ENCODE measurements at regions not wholly inside any gene's neighbourhood (a gene's known extent, or its start where the extent isn't known, plus 50 kb on each side); places are given as distances from the start of the nearest gene placed in this dataset.

DNA sequence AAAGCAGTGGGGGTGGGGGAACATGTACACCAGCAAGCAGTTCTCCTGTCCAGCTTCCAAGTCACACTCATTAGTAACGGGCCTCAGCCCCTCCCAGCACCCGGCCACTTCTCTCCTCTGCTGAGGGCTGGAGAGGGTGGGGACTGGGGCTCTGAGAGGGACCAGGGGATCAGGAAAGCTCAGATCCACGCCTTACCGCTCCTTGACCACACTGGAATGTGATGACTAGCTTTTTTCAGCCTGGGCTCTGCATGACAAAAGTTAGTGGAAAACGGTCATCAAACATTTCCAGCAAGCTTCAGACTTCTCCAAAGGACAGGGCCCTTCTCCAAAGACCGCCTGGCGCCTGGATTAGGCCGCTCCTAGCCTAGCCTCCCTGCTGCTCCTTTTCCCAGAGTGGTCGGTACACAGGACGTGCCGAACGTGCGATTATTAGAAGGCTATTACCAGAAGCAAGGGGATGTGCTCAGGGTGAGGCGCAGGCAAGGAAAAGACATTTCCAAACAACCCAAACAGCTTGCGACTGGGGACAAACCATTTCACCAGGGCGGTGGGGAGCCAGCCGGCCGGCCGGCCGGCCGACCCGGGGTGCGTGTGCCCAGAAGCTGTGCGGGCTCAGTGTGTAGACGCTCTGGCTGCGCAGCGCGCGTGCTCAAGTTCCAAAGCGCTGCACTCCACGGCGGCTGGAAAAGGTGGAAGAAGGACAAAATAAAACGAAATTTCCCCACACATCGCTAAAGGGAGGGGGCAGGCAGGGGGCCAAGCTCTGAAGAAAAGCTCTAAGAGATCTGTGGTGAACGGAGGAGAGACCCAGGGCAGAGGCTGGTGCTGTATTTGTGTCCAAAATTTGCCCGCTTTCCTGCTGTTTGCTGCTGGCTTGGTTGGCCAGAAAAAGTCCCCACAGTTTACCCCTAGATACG is 51.0 kb upstream of the SSR3 start:
- TF ChIP-seq, protein P1, sequence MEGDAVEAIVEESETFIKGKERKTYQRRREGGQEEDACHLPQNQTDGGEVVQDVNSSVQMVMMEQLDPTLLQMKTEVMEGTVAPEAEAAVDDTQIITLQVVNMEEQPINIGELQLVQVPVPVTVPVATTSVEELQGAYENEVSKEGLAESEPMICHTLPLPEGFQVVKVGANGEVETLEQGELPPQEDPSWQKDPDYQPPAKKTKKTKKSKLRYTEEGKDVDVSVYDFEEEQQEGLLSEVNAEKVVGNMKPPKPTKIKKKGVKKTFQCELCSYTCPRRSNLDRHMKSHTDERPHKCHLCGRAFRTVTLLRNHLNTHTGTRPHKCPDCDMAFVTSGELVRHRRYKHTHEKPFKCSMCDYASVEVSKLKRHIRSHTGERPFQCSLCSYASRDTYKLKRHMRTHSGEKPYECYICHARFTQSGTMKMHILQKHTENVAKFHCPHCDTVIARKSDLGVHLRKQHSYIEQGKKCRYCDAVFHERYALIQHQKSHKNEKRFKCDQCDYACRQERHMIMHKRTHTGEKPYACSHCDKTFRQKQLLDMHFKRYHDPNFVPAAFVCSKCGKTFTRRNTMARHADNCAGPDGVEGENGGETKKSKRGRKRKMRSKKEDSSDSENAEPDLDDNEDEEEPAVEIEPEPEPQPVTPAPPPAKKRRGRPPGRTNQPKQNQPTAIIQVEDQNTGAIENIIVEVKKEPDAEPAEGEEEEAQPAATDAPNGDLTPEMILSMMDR (IDR thresholded peaks at IDR 0.05 in 4 of 5, conservative IDR thresholded peaks at IDR 0.05 in 1 of 5): no peak
- no peak for TF ChIP-seq POLR2A (IDR thresholded peaks at IDR 0.05)
- in situ Hi-C loops (cut with MboI; ENCODE audit: low sequenced_read_pairs in 4 of 4) (no loop called here), intact Hi-C loops (cut with DNase I; ENCODE audit: low total_unique reads) (no loop called here)
- DNase-seq (peak in 1 of 2 donors; percentile 23), ATAC-seq (peak; percentile 63 to 78)
- Histone ChIP-seq H3K4me3 (peak overlapping the region; percentile 55 to 70 (median 58)), H3K9me3 (no peaks in the 10 kb centered on the region), H3K27me3 (no peaks in the 10 kb centered on the region), H3K4me1 (peaks cover 13 to 14% of the 10 kb centered on the region in 2 donors), H3K36me3 (no peaks in the 10 kb centered on the region), H3K27ac (peak overlapping the region; percentile 40 to 64 (median 56))

DNA sequence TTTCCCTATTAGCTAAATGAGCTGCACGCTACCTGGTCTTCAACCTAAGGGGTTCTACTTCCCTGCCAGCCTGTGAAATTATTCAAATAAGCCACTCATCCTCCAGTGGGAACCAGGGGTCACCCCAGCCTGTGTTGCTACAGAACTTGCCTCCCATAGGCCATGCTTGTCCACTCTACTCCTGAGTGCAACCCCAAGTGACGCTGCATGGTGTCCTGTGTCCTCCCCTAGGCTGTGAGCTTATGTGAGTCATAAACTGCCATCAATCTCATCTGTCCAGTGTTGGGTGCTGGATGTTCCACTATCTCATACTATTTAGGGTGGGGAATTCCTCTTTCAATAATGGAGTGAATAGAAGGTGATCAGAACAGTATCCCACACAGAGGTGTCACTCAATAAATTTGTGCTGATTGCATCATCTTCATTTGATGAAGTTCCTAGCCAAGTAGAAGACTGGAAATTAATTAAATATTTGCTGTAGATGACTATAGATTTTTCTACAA is 49.8 kb upstream of the SSR3 start:
- ATAC-seq: peak in 1 of 2 donors; percentile 50
- intact Hi-C loops (cut with DNase I; ENCODE audit: low total_unique reads): no loop called here
- no peak overlapping the region for H3K27ac ChIP-seq

More for the DNA sequence above, 49.8 kb upstream of the SSR3 start:
- in situ Hi-C loops (cut with MboI; ENCODE audit: low sequenced_read_pairs in 4 of 4): no loop called here
- DNase-seq: no peak
- no peak for TF ChIP-seq POLR2A (IDR thresholded peaks at IDR 0.05)
- Histone ChIP-seq H3K4me3 (no peak overlapping the region), H3K36me3 (no peaks in the 10 kb centered on the region), H3K9me3 (no peaks in the 10 kb centered on the region), H3K4me1 (peaks cover 13 to 14% of the 10 kb centered on the region in 2 donors), H3K27me3 (no peaks in the 10 kb centered on the region)

All from gastrocnemius medialis (tissue), 4 donors.